DMS153 treated with DMSO at 0.1 percent for 48 hours (cell line): ENCODE measurements at regions not wholly inside any gene's neighbourhood (a gene's known extent, or its start where the extent isn't known, plus 50 kb on each side); places are given as distances from the start of the nearest gene placed in this dataset.
A peak's percentile ranks its signal among the peaks of the same experiment; 100 is the strongest.

Experiments
- DNase-seq: peaks from one replicate; lab custom pipeline; 2025; ENCODE audit not compliant: unreplicated experiment; lab: John Stamatoyannopoulos, UW

DNA sequence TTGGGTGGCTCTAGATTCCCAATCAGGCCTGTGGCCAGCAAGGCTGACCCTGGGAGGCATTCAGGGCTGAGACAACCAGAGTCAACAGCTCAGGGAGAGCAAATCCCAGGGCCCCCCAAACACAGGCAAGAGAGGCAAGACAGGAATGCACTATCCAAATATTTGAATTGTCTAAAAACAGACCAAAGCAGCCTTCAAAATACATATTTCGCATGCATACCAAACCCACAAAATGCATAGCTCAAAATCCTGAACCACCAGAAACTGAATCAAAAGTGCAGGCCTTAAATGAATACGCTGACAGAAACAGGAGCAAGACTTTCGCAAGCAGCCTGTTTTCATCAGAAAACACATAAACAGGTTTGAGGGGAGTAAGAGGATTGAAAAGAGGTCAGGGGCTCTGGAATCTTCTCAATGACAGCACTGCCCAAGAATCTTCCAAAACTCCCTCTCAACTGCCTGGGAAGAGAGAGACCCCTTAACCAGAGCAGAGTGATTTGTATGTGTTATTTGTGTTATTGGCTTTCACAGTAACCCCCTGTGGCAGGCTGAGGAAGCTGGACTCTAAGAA is 213.6 kb upstream of the CDH5 start:
- no peak for DNase-seq

DNA sequence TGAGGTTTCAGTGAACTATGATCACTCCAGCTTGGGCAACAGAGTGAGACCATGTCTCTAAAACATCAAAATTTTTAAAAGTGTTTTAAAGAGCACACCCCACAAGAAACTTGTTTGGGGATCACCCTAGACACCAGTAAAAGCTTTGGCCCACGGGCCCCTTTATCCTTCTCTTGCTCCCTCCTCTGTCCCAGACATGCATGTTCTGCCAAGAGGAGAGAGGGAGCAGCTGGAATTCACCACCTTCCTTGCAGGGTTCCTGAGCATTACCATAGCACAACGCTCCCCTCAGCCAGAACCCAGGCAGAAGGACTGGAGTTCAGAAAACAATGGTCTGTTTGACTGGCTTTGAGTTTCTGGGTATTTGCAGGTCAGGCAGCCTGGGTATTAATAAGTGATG is 214.3 kb upstream of the CDH5 start:
- no peak for DNase-seq

DNA sequence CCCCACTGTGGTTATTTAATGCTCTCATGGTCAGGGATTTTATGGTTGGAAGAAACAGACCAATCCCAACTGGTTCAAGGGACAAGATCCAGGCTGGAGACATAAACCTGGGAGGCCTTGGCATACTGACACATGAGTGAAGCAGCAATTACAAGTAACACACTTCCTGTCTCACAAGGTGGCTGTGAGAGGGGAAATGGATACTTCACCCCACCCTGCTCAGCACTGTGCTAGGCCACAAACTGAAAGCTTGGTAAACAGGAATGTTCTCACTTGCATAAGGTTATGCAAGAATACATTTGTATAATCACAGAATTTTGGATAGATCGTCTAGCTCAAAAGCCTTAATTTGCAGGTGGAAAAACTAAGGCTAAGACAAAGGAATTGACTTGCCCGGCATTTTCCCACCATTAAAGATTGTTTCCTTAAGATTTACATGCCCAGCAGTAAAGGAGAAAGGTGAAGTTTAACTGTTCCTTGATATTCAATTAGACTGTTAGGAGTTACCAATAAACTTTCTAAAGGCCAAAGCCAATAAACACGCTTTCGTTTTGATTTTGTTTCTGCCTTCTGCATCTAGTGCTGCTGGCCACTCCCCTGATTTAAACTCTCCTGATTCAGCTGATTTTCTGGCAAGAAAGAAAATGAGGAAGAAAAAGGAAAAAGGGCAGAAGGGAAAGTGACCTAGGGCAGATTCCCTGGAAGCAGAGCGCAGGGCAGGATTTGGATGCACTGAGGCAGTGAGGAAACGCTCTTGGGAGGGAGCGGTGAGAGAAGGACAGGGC is 215.6 kb upstream of the CDH5 start:
- no peak for DNase-seq

DNA sequence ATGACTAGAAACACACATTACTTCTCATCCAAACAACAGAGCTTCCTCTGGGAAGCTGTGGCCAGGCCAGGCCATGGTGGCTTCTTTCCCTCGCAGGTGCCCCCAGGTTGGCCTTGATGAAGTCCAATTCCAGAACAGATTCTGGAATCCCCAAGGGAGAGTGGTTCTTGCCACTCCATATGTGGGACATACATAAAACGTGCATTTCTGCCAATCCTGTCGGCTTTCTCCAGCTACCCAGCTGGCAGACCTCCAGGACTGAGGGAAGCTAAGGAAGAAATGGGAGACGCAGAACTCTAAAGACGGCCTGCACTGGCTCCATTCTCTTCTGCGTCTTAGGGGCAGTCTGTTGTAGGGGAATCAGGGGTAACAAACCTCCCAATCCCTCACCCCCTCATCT is 219.2 kb upstream of the CDH5 start:
- DNase-seq = no peak

DNA sequence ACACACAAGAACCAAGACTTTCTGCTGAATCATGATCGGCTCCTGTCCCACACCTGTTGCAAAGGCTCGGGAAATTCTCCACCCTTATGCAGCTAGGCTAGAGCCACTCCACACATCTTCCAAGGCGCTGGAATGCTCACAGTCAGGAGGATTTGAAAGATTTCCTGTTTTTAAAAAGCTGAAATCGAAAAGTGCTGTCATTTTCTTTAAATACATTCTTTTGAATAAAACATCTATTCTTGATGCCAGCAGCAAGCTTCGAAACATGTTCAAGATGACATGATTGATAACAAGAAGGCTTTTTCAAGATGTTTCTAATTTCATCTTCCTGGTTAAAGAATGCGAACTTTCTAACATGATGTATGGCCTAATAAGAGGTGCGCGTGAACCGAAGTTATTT is 219.7 kb upstream of the CDH5 start:
- no peak for DNase-seq

DNA sequence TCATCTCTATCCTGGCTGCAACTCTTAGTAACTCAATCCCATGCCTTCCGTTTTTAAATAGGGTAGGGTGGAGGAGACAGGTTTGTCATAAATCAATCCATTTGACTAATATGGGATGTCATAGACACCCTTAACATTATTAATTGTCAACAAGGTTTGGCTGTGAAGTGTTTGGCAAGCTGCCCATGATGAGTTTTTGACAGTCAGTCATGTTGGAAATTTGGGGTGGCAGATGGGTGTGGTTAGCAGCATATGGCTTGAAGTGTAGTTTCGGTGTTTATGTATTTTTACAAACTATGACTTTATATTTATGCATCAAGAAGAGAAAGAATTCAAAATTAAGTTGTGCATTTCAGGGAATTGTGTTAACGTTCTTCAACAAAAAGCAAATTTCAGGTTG is 221.8 kb upstream of the CDH5 start:
- DNase-seq = peak; percentile 27

DNA sequence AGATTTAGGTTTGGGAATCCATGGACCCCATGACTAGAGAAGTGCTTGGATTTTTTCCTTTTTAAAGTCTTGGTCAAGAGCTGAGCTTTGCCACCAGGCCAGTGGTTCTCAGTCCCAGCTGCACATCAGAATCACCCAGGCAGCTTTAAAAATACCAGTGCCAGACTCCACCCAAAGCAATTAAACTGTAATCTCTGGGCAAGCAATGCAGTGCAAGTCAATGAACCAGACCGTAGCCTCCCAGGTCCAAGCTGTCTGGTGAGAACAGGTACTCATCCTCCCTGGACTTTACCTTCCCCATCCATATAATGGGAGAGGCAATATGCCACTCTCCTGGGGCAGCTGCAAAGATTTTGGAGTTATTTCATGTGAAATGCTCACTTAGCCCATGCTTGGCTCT is 223.1 kb upstream of the CDH5 start:
- DNase-seq = no peak

DNA sequence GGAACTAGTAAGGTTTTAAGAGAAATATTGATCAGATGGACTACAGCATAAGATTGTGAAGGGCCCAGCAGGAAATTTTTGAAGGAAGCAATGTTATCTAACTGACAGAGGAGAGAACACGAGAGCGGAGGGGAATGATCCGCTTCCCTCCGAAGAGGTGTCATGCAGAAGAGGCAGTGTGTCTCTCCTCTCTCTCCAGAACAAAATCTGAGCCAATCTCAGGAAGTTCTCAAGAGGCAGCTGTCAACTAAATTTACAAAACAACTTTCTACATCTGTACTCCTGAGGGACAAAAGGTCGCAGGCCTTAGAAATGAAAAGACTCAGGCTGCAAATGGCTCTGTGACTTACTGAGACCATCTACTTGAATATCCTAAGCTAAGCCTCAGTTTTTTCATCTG is 224.6 kb upstream of the CDH5 start:
- no peak for DNase-seq

DNA sequence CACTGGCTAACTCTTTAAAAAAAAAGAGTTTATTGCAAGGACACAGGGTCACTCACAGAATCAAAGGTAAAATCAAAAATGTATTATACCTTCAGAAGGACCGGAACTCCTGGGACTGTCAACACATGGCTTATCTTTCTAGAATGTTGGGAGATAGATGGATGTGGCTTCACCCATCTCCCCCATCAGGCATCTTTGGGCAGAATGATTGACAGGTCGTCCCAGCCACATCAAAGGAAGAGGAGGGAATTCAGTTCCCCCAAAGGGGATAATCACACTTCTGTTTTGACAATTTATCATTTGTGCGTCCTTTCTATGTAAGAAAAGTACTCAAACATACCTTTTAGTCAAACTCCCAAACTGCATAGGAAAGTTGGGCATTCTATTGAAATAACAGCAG is 228.6 kb upstream of the CDH5 start:
- DNase-seq = no peak

DNA sequence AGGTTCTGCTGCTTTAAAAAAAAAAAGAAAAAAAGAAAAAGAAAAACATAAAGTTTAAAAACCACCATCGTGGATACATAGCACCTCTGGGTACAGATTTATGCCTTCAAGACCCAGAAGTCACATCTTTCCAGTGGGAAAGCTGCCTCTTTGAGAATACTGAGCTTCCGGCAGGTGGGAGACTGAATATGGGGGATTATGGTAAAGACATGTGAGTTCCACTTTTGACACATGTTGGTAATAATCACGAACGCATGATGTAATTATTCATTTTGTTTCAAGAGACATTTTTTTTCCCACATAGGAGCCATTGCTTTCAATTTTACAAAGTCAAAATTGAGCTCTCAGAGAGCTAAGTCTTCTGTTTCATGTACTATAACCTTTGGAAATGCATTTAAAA is 229.7 kb upstream of the CDH5 start:
- no peak for DNase-seq

DNA sequence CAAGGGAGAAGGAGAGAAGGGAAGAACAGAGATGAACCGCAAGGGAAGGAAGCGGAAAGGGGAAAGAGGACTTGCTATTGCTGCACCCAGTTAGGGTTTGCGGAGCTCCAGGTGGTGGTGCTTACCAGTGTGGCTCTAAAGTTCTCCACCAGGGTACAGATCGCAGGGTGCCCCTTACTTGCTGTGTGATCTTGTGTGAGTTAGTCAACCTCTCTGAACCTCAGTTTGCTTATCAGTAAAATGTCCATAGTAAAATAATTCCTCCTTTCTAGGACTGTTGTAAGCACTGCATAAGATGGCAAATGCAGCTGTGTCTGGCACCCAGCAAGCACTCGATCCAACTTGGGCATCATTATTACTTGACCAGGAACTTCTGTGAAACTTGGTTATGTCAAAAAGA is 230.7 kb upstream of the CDH5 start:
- no peak for DNase-seq

DNA sequence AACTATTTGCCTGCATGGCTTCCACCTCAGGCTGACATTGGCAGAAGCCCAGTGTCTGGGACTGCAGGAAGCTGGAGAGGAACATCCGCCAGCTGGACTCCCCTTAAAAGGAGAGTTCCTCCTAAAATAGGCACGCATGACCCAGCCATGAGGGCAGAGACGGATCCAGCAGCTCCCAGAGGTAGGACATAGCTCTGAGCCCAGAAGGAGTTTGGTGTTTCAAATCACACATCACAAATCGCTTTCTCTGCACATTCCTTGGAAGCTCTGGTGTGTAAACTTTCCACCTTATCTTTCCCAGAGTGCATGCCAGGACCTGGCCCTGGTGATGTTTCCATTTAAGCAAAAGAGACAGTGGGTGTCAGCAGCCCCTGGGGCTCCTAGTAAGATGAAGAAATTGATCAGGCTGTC is 231.1 kb upstream of the CDH5 start:
- no peak for DNase-seq

DNA sequence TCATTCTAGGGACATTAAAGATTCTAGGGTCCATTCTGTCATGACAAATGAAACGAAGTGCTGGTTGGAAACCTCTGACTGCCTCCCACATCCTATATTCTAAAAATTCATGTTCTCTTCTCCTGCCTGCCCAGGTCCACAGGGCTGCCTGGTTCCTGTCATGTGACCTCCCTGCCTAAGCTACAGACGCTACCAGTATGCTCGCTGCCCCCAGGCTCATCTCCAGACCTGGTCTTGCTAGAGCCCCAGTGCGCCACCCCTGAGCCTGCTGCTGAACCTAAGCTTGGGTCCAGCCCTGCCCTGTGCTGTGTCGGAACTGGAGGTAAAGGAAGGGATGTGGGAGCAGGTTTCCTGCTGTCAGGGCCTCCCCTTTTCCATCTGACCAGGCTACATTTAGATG is 231.6 kb upstream of the CDH5 start:
- no peak for DNase-seq

DNA sequence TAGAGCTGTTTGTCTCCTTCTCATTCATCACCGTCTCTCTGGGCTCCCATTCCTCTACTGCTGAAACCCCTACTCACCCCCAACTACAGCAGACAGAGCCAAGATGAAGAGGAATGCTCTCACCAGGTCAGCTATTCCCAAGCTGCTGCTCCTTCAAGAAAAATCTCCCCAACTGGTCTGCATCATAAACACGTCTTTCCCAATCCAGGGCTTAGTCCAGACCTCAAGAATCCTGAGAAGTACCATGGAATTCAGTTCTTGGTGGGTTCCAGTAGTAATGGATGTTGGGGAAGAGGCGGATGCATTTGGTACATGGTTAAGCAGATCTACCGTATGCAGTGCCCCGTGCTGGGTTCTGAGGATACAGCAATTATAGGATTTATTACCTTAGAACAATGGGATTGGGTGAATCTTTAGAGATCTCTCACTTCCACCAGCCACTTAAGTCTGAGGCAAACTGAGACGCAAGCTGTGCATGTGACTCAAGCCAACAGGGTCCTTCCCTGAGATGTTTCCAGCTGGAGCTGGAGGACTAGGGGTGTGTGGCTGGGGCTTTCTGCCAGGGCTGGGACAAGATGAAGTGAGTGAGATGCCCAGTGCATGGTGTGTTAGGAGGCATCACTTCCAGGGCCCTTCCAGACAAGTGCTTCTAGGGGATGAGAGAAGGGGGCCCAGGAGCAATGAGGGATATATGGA is 232.7 kb upstream of the CDH5 start:
- DNase-seq = no peak

DNA sequence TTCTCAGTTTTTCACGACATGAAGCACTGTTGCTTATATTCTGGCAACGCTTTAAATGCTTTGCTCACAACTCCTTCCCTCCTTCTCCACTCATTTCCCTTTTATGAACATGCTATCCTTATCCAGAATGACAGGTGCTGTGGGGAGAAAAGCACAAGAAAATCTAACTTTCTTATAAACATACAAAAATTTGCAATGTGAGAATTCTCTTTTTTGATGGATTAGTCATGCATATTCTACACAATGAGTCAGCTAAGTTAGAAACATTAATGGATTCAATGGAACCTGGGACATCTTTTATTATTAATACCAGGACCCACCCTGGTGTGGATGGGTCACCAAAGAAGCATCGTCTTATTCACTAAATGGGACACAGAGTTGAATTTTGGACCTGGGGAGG is 234.6 kb upstream of the CDH5 start:
- DNase-seq = no peak

DNA sequence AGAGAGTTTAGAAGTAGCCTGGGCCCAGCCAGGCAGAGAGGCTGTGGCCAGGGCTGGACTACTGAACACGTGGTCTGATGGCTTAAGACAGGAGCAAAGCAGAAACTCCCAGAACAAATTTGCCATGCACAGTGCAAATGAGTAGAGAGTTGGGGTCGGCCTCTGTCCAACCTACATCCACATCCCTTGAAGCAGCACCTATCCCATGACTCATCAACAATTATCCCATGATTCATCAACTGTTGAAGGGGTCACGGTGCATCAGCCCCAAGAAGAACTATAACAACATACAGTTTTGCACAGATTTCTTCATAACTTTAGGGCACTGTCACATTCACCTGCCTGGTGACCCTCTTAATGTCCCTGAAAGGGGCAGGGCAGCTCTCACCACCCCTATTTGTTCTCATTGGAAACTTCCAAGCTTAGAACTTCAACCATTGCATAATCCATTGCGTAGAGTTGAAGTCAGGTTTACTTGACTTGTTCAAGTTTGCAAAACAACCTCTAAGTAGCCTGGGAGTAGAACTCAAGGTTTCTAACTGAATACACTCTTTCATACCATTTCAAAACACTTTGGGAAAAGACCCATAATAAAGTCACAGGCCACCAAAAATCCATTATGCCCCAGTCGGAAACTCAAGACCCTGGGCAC is 235.2 kb upstream of the CDH5 start:
- no peak for DNase-seq

DNA sequence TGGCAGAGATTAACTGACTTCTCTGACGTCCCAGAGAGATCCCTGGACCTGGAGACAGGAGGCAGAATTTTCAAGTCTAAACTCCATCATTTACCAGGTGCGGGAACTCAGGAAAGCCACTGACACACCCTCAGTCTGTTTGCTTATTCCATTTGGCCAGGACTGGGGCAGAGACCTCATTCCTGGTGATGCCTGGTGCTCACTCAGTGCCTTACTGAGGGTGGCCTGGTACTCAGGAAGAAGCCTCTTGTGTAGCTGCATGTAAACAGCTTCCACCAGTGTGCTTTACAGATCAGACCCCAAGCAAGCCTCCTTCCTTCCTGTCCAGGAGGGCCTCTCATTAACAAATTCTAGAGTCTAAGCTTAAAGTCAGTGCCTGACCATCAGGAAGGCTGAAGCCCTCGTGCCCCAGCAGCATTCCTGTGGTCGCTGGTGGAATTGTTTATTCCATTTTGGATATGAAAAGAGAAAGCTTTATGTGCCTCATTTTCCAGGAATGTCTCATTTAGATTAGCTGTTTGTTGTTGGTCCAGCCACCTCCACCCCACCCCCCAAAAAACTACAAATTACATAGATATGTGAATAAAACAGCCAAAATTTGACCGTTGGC is 236.1 kb upstream of the CDH5 start:
- peak; percentile 14 for DNase-seq

DNA sequence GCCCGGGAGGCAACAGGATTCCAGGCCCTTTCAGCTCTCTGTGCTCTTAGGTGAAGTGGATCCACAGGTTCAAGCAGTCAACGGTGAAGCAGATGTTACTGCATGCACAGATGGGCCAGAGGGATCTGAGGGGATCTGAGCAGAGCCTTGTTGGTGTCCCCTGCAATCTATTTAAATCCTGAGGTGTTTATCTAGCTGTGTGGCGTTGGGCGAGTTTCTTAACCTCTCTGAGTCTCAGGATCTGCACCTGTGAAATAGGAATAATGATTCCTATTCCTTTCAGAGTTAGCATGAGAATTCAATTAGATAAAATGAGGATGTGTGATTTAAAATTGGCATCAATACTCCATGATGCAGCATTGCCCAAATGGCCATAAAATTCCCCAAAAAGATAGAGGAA is 237.3 kb upstream of the CDH5 start:
- DNase-seq = no peak

DNA sequence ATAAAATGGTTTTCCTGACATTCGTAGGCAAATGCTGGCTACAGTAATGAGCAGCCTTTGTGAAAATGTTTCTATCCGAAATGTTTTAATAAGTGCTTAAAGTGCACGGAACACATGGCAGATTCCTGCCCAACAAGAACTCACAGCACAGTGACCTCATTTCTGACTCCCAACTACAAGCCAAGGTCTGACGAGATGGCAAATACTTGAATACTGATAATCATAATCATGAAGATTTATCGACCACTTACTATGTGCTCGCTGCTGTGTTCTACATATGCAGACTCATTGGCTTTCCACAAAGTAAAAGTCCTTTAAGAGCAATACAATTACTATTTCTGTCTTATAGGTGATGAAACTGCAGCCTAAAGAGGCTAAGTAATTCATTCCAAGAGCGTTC is 238.1 kb upstream of the CDH5 start:
- DNase-seq = no peak

DNA sequence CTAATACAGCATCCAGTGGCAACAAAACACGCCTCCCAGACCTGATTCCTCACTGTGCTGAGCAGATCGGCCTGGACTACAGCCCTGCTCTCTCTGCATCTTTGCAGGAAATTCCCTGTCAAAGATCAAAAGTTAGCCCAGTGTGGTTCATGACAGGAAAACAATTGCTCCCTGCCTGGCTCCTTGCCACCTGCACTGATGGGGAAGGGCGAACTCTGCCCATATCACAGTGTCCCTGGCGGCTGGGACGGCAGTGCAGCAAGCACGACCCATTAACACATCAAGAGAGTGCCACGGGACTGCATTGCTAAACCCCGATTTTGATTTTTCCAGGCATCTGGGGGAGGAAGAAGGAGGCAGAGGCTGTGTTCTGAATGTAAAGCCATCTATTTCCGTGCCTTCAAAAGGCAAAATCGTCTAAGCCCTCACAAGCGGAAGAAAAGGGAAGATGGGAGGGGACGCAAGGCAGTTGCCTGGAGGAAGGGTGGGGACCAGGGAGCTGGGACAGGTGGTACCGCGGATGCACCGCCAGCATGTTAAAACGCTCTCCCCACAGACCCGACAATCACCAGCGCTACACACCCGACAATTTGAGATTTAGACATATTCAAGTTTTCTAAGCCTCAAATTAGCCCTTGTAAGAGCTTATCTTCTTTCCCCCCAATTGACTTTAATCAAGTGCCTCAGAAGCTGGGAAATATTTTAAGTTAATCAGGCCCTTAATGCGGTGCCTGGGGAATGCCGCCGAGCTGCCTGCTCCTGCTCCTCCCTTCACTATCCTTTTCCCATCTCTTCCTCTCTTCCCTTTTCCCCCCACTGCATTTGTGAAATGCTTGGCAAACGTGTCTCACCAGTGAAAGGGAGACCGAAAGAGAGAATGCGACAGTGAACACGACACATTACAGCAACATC is 238.8 kb upstream of the CDH5 start:
- no peak for DNase-seq

DNA sequence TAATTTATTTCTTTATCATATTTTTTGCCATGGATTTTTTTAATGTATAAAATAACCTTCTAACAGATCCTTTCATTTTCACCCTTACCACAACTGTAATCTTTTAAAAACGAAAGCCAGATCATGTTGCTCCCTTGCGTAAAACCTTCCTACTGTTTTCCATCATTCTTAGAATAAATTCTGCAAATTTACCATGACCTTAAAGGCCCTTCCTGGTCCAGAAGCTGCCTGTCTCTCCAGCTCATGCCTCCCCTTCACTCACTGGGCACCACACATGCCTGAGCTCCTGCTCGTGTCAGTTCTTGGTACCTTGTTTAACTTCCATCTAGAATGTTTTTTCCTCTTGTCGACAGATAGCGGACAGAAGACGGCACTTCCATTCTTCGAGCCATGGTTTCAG is 245.0 kb upstream of the CDH5 start:
- no peak for DNase-seq
